ENCODE measurements at regions not wholly inside any gene's neighbourhood (a gene's known extent, or its start where the extent isn't known, plus 50 kb on each side); places are given as distances from the start of the nearest gene placed in this dataset.

GRCh38 chr21:16002874-16003466 lies 273.2 kb downstream of the USP25 start:
- Histone ChIP-seq H3F3A (ENCODE audit: insufficient read depth) (peaks cover 5% of the 10 kb centered on the region; the same call in 1 of the 2 replicates), H3K9me2 (ENCODE audit: insufficient read depth) (no peaks in the 10 kb centered on the region), H3K4me3 (no peak overlapping the region), H2AFZ (peak overlapping the region; percentile 74), H3K79me2 (ENCODE audit: insufficient read depth) (no peaks in the 10 kb centered on the region), H4K20me1 (ENCODE audit: insufficient read depth) (no peaks in the 10 kb centered on the region), H3K9ac (no peak overlapping the region), H3K4me1 (ENCODE audit: insufficient read depth) (peaks cover 14% of the 10 kb centered on the region), H3K36me3 (ENCODE audit: low read depth) (no peaks in the 10 kb centered on the region), H3K4me2 (ENCODE audit: unreplicated experiment) (no peak overlapping the region), H3K27me3 (replicated peaks; ENCODE audit: insufficient read depth) (no peaks in the 10 kb centered on the region), H3K27ac (no peak overlapping the region), H3K9me3 (ENCODE audit: low read depth) (no peaks in the 10 kb centered on the region)
- peak; percentile 63 for DNase-seq
- in situ Hi-C loops (cut with MboI) = loop anchor here (10.0 kb wide), 1 partner anchor 322 kb away; no protein-coding TSS in a partner anchor
- no peak for TF ChIP-seq EZH2 (IDR thresholded peaks at IDR 0.05; ENCODE audit: insufficient read depth, poor library complexity, severe bottlenecking)
- TF ChIP-seq EZH2phosphoT487 (IDR thresholded peaks at IDR 0.05; ENCODE audit: insufficient read depth, low read depth) = no peak

GRCh38 chr21:16004086-16004485 lies 274.3 kb downstream of the USP25 start:
- Histone ChIP-seq H3F3A (ENCODE audit: insufficient read depth) (peaks cover 5% of the 10 kb centered on the region; the same call in 1 of the 2 replicates), H3K9me3 (ENCODE audit: low read depth) (no peaks in the 10 kb centered on the region), H3K79me2 (ENCODE audit: insufficient read depth) (no peaks in the 10 kb centered on the region), H2AFZ (peak overlapping the region; percentile 74), H3K9ac (no peak overlapping the region), H3K9me2 (ENCODE audit: insufficient read depth) (no peaks in the 10 kb centered on the region), H3K27ac (no peak overlapping the region), H3K36me3 (ENCODE audit: low read depth) (no peaks in the 10 kb centered on the region), H3K4me1 (ENCODE audit: insufficient read depth) (peaks cover 14% of the 10 kb centered on the region), H3K27me3 (replicated peaks; ENCODE audit: insufficient read depth) (no peaks in the 10 kb centered on the region), H4K20me1 (ENCODE audit: insufficient read depth) (no peaks in the 10 kb centered on the region), H3K4me3 (no peak overlapping the region), H3K4me2 (ENCODE audit: unreplicated experiment) (no peak overlapping the region)
- TF ChIP-seq EZH2 (IDR thresholded peaks at IDR 0.05; ENCODE audit: insufficient read depth, poor library complexity, severe bottlenecking) = no peak
- DNase-seq = no peak
- WGBS, 2 experiments (ENCODE audit: low coverage in 1 of 2, low lambda C conversion rate in 2 of 2, missing lambda C conversion rate in 2 of 2) = 40 to 45% methylated on average over 5 of the region's 5 CpGs
- in situ Hi-C loops (cut with MboI) = loop anchor here (10.0 kb wide), 1 partner anchor 321 kb away; no protein-coding TSS in a partner anchor

GRCh38 chr21:16004523-16004922 lies 274.7 kb downstream of the USP25 start:
- TF ChIP-seq EZH2phosphoT487 (IDR thresholded peaks at IDR 0.05; ENCODE audit: insufficient read depth, low read depth) = no peak
- TF ChIP-seq EZH2 (IDR thresholded peaks at IDR 0.05; ENCODE audit: insufficient read depth, poor library complexity, severe bottlenecking) = no peak
- DNase-seq = no peak
- H3K27ac ChIP-seq = no peak overlapping the region
- 96 to 98% methylated on average over 7 of the region's 7 CpGs for WGBS, 2 experiments (ENCODE audit: low coverage in 1 of 2, low lambda C conversion rate in 2 of 2, missing lambda C conversion rate in 2 of 2)
- H3K9me2 ChIP-seq (ENCODE audit: insufficient read depth) = no peaks in the 10 kb centered on the region
- H3K4me3 ChIP-seq = no peak overlapping the region
- no peaks in the 10 kb centered on the region for H3K79me2 ChIP-seq (ENCODE audit: insufficient read depth)
- no peak overlapping the region for H2AFZ ChIP-seq
- H3K9me3 ChIP-seq (ENCODE audit: low read depth) = no peaks in the 10 kb centered on the region
- H3K36me3 ChIP-seq (ENCODE audit: low read depth) = no peaks in the 10 kb centered on the region
- H3F3A ChIP-seq (ENCODE audit: insufficient read depth) = peaks cover 5% of the 10 kb centered on the region; the same call in 1 of the 2 replicates
- H4K20me1 ChIP-seq (ENCODE audit: insufficient read depth) = no peaks in the 10 kb centered on the region
- H3K27me3 ChIP-seq (replicated peaks; ENCODE audit: insufficient read depth) = no peaks in the 10 kb centered on the region
- H3K4me1 ChIP-seq (ENCODE audit: insufficient read depth) = peaks cover 14% of the 10 kb centered on the region
- no peak overlapping the region for H3K4me2 ChIP-seq (ENCODE audit: unreplicated experiment)
- H3K9ac ChIP-seq = no peak overlapping the region
- in situ Hi-C loops (cut with MboI) = loop anchor here (10.0 kb wide), 1 partner anchor 320 kb away; no protein-coding TSS in a partner anchor

GRCh38 chr21:16005996-16006395 lies 276.2 kb downstream of the USP25 start:
- no peak for DNase-seq
- Histone ChIP-seq H3K9me3 (ENCODE audit: low read depth) (no peaks in the 10 kb centered on the region), H3K27me3 (replicated peaks; ENCODE audit: insufficient read depth) (no peaks in the 10 kb centered on the region), H3K79me2 (ENCODE audit: insufficient read depth) (no peaks in the 10 kb centered on the region), H3K4me1 (ENCODE audit: insufficient read depth) (peaks cover 14% of the 10 kb centered on the region), H2AFZ (no peak overlapping the region), H3K9ac (no peak overlapping the region), H3K9me2 (ENCODE audit: insufficient read depth) (no peaks in the 10 kb centered on the region), H4K20me1 (ENCODE audit: insufficient read depth) (no peaks in the 10 kb centered on the region), H3K4me2 (ENCODE audit: unreplicated experiment) (no peak overlapping the region), H3K27ac (no peak overlapping the region), H3K36me3 (ENCODE audit: low read depth) (no peaks in the 10 kb centered on the region), H3F3A (ENCODE audit: insufficient read depth) (peaks cover 5% of the 10 kb centered on the region; the same call in 1 of the 2 replicates), H3K4me3 (no peak overlapping the region)
- WGBS, 2 experiments (ENCODE audit: low coverage in 1 of 2, low lambda C conversion rate in 2 of 2, missing lambda C conversion rate in 2 of 2) = 95 to 100% methylated on average over 1 of the region's 1 CpG
- in situ Hi-C loops (cut with MboI) = loop anchor here (10.0 kb wide), 1 partner anchor 319 kb away; no protein-coding TSS in a partner anchor
- no peak for TF ChIP-seq EZH2 (IDR thresholded peaks at IDR 0.05; ENCODE audit: insufficient read depth, poor library complexity, severe bottlenecking)
- no peak for TF ChIP-seq EZH2phosphoT487 (IDR thresholded peaks at IDR 0.05; ENCODE audit: insufficient read depth, low read depth)

All from GM23248 (cell line).